Activated CD4-positive, alpha-beta memory T cell treated with anti-CD3 and anti-CD28 coated beads for 36 hours (primary cell): ENCODE measurements at regions not wholly inside any gene's neighbourhood (a gene's known extent, or its start where the extent isn't known, plus 50 kb on each side); places are given as distances from the start of the nearest gene placed in this dataset.

Experiments
- CTCF ChIA-PET: fragments of 350-600 bp; sonication (Branson Sonifier 250); formaldehyde crosslinking; loops from one replicate; lab custom pipeline; 2021; ENCODE audit warnings: antibody characterized with exemption, inconsistent platforms; lab: Charles Lee
- POLR2A ChIA-PET: fragments of 350-600 bp; sonication (Branson Sonifier 250); formaldehyde crosslinking; loops from one replicate; lab custom pipeline; 2021; ENCODE audit warnings: antibody characterized with exemption; lab: Charles Lee
- DNase-seq: peaks from one replicate; pipeline ENCODE4 v3.0.0-alpha.2; 2020
- H3K27ac Mint-ChIP-seq: one replicate; pipeline ENCODE4 v1.8.0; 2021; ENCODE audit warnings: mixed read lengths
- H3K27me3 Mint-ChIP-seq: one replicate; pipeline ENCODE4 v1.8.0; 2021; ENCODE audit warnings: mixed read lengths
- H3K36me3 Mint-ChIP-seq: one replicate; pipeline ENCODE4 v1.8.0; 2021; ENCODE audit warnings: mixed read lengths
- H3K4me1 Mint-ChIP-seq: one replicate; pipeline ENCODE4 v1.8.0; 2021; ENCODE audit warnings: low read depth, mixed read lengths
- H3K4me3 Mint-ChIP-seq: one replicate; pipeline ENCODE4 v1.8.0; 2021; ENCODE audit warnings: mild to moderate bottlenecking, mixed read lengths
- H3K9me3 Mint-ChIP-seq: one replicate; pipeline ENCODE4 v1.8.0; 2021; ENCODE audit warnings: mixed read lengths
- intact Hi-C: fragments of 100-400 bp; cut with micrococcal nuclease; formaldehyde crosslinking; loops from one replicate; pipeline ENCODE4 v1.15.1; 2023

DNA sequence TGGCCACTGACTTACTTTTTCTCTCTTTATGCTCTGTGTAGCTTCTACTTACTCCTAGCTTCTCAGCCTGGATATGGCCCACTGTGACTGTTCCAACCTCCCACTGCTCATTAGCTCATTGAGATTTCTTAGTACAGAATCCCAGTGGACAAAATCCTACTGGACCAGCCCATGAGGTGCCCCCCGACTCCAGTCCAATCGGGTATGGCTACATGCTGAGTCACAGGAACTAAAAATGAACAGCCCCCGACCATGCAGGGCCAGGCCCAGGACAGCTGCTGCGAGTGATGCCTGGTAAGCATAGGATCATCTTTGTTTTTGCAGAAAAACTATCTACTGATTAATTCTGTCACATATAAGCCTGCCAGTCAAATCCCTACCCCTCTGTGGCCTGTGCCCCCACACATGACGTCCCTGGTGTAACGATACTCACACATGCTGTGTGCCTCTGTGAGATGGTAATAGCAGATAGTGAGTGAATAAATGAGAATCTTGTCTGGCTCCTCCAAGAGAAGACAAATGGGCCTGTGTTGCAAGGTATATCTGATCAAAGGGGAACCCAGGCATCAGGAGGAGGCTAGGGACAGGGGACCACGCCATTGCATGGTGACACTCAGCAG lies 85.9 kb upstream of the KLF7 start:
- Mint-ChIP-seq H3K9me3 (no peaks in the 10 kb centered on the region), H3K27me3 (peaks cover 7% of the 10 kb centered on the region), H3K4me3 (peak overlapping the region; percentile 13), H3K4me1 (peaks cover 56% of the 10 kb centered on the region), H3K27ac (peak overlapping the region; percentile 75), H3K36me3 (no peaks in the 10 kb centered on the region)
- peak; percentile 76 for DNase-seq
- ChIA-PET CTCF (interaction anchor here (1.6 to 2.5 kb wide), 2 partner anchors 12 to 20 kb away, joined by 5 to 6 read pairs; no protein-coding TSS in a partner anchor), POLR2A (interaction anchor here (0.9 to 1.3 kb wide), 6 partner anchors 25 to 87 kb away, joined by 3 read pairs; partner anchors contain the start of gene KLF7)
- intact Hi-C loops = loop anchor here (1.0 to 2.0 kb wide), 4 partner anchors 10 to 85 kb away; no protein-coding TSS in a partner anchor

DNA sequence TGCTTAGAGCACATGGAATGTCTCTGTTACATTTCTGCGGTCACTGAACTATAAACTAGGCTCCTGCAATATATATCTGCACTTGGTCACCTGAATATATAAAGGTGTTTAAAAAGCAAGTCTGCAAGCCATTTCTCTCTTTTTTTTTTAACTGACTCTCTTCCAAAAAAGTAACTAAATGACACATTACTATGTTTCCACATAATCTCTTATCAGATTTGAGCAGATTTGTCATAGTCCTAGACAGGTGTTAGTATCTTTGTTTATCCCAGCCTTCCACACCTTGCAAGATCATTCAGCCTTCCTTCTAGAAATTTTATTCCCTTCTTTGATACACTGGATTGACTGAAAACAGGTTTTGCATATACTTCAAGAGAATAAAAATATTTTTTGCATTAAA lies 86.7 kb upstream of the KLF7 start:
- Mint-ChIP-seq H3K27ac (peak overlapping the region; percentile 75), H3K9me3 (no peaks in the 10 kb centered on the region), H3K4me1 (peaks cover 56% of the 10 kb centered on the region), H3K4me3 (no peak overlapping the region), H3K27me3 (peaks cover 7% of the 10 kb centered on the region), H3K36me3 (no peaks in the 10 kb centered on the region)
- DNase-seq = no peak
- intact Hi-C loops = loop anchor here (1.0 to 2.0 kb wide), 4 partner anchors 11 to 86 kb away; no protein-coding TSS in a partner anchor
- CTCF ChIA-PET = interaction anchor here (0.6 to 2.5 kb wide), 3 partner anchors 12 to 217 kb away, joined by 3 to 6 read pairs (median 5); no protein-coding TSS in a partner anchor
- POLR2A ChIA-PET = interaction anchor here (1.1 to 1.2 kb wide), 2 partner anchors 86 to 88 kb away, joined by 3 read pairs; partner anchors contain the start of gene KLF7

DNA sequence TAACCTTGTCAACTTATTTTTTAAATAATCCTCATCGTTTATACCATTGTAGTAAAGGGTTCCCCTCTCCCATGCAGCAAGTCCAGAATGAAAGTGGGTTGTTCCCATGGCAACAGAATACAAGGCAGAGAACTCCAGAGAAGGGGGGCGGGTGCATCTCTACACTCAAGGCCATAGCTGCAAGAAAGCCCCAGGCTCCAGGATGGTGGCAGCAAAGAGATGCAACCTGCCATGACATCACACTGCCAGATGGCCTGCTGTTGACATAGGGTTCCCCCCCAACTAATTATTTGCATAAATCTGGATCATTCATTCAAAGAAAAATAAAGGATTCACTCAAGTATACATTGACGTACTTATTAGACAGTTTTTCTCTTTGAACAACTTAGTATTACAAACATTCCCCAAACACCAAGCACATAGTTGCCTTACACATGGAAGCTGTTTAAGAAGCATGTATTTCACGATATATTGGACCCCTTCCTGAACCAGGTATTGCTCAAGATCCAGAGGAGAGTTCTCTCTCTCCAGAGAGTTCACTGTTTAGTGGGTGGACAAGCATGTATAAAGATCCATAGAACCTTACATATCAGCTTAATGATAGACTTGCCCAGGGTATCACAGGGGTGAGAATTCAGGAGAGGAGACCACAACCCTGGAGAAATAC lies 87.4 kb upstream of the KLF7 start:
- Mint-ChIP-seq H3K27me3 (peaks cover 7% of the 10 kb centered on the region), H3K27ac (no peak overlapping the region), H3K4me1 (peaks cover 56% of the 10 kb centered on the region), H3K9me3 (no peaks in the 10 kb centered on the region), H3K4me3 (no peak overlapping the region), H3K36me3 (no peaks in the 10 kb centered on the region)
- ChIA-PET POLR2A (interaction anchor here (0.8 to 1.2 kb wide), 2 partner anchors 26 to 88 kb away, joined by 3 to 4 read pairs; no protein-coding TSS in a partner anchor), CTCF (interaction anchor here (0.6 to 2.5 kb wide), 4 partner anchors 13 to 217 kb away, joined by 3 to 6 read pairs (median 4); no protein-coding TSS in a partner anchor)
- DNase-seq = peak; percentile 25
- intact Hi-C loops = loop anchor here (1.0 to 2.0 kb wide), 4 partner anchors 12 to 87 kb away; no protein-coding TSS in a partner anchor

DNA sequence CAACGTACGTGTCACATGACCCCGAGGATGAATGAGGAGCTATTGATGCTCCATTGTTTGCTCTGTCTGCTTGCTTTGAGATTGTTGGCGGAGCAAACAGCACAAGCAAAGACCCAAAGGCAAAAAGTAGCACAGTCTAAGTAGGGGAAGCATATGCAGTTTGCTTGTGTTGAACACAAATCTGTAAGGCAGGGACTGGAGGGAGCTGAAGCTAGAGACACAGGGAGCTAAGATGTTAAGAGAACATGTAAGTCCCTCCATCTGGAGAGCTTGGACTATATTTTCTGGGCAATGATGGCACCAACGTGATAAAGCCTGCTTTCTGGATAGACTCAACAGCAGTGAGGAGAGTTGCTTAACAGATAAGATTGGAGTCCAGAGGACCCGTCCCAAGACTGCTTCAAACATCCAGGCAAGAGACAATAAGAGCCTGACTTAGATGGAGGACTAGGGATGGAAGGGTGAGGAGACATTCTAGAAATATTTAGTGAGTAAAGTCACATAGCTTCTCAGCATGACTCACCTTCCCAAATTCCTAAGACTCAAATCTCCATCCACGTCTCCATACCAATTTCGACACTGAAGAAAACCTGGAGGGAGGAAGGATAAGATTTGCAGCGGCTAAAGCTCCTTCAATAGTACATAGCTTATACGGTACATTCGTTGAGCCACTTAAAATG lies 88.1 kb upstream of the KLF7 start:
- CTCF ChIA-PET = interaction anchor here (1.1 kb wide), 1 partner anchor 26 kb away, joined by 3 read pairs; no protein-coding TSS in a partner anchor
- DNase-seq = no peak
- POLR2A ChIA-PET = interaction anchor here (0.8 kb wide), 1 partner anchor 25 kb away, joined by 4 read pairs; no protein-coding TSS in a partner anchor
- H3K4me1 Mint-ChIP-seq = peaks cover 56% of the 10 kb centered on the region
- H3K36me3 Mint-ChIP-seq = no peaks in the 10 kb centered on the region
- intact Hi-C loops = loop anchor here (2.0 kb wide), 1 partner anchor 29 kb away; no protein-coding TSS in a partner anchor
- no peak overlapping the region for H3K4me3 Mint-ChIP-seq
- no peaks in the 10 kb centered on the region for H3K9me3 Mint-ChIP-seq
- H3K27me3 Mint-ChIP-seq = peaks cover 7% of the 10 kb centered on the region
- peak overlapping the region; percentile 9 for H3K27ac Mint-ChIP-seq

DNA sequence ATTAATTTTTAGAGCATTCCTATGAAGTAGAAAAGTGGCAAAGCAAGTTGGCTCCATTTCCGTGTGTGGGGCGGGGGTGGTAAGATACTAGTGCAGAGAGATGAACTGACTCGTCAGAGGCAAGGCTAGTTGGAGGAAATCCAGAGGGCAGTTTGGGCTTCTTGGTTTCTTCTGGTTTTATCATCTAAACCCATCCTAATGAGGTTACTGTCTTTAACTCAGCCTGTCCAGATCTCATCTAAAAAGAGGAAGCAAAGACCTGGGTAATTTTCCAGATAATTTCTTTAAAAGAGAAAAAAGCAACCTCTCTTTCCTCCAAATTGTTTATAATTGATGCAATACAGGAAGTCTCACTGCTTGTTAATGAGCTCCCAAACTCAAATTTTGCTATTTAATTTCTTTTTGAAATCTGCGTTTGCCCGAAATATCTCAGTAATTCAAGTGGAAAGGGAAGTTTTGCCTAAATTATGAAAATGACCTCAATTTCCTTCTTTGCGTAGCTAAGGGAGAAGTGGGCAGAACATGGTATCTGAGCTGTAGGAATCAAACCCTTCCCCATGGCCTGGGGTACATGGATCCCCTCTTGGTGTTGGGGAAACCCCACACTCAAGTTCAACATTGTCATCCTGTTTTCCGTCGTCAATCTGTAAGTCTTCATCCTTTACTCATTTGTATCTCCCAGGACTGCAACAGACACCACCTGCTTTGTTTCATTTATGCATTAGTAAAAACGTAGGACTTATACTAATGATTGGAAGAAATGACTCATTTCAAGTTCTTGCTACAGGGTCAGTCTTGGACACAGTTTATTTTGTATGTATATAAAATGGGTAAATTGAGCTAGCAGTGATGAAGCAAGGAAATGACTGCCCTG lies 89.1 kb upstream of the KLF7 start:
- CTCF ChIA-PET = interaction anchor here (0.6 kb wide), 1 partner anchor 280 kb away, joined by 3 read pairs; no protein-coding TSS in a partner anchor
- POLR2A ChIA-PET = interaction anchor here (1.0 kb wide), 1 partner anchor 33 kb away, joined by 3 read pairs; no protein-coding TSS in a partner anchor
- no peaks in the 10 kb centered on the region for H3K36me3 Mint-ChIP-seq
- H3K9me3 Mint-ChIP-seq = no peaks in the 10 kb centered on the region
- intact Hi-C loops = no loop called here
- H3K27ac Mint-ChIP-seq = peak overlapping the region; percentile 61
- H3K27me3 Mint-ChIP-seq = peaks cover 7% of the 10 kb centered on the region
- peaks cover 53% of the 10 kb centered on the region for H3K4me1 Mint-ChIP-seq
- no peak overlapping the region for H3K4me3 Mint-ChIP-seq
- DNase-seq = no peak

DNA sequence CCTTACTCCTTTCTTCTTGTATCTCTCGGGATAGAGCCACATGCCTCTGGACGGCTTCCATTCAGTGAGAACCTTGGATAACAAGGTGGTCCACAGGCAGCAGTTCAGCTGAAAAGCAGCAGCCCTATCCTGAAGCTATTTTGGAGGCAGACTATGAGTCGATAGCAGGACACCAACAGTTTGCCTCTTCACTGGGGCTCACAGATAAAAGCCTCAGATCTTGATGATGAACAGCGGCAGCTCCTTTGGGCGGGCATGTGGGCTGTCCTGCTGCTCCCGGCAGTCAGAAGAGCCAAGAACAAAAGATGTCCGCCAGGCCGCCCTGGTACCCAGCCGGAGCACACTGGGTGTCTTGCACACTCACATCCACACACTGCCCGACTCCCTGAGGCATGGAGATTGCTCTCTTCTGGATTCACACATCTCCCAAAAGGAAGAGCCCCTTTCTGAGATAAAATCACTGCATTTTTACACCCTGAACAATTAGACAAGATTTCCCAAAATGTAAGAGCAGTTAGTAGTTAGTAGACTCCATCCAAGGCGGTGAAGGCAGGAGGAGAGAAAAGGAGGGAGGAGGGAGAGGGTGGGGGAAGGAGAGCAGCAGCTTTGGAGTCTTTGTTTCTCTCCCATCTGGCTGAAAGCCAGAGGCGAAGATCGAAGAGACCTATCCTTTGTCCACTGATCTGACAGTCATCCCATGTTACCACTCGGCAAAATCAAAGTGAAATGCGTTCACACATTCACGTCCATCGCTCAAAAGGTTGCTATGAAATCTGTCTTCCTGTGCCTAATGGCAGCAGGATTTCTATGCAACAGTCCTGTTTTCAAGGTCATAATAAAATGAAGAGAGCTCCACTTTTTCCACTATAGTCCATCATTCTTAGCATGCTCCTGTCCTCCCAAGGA lies 90.1 kb upstream of the KLF7 start:
- POLR2A ChIA-PET = interaction anchor here (1.0 kb wide), 1 partner anchor 32 kb away, joined by 3 read pairs; no protein-coding TSS in a partner anchor
- peaks cover 47% of the 10 kb centered on the region for H3K4me1 Mint-ChIP-seq
- no peak overlapping the region for H3K27ac Mint-ChIP-seq
- no peak overlapping the region for H3K4me3 Mint-ChIP-seq
- intact Hi-C loops = no loop called here
- H3K36me3 Mint-ChIP-seq = no peaks in the 10 kb centered on the region
- CTCF ChIA-PET = interaction anchor here (0.6 kb wide), 1 partner anchor 279 kb away, joined by 3 read pairs; no protein-coding TSS in a partner anchor
- peaks cover 7% of the 10 kb centered on the region for H3K27me3 Mint-ChIP-seq
- no peak for DNase-seq
- no peaks in the 10 kb centered on the region for H3K9me3 Mint-ChIP-seq

DNA sequence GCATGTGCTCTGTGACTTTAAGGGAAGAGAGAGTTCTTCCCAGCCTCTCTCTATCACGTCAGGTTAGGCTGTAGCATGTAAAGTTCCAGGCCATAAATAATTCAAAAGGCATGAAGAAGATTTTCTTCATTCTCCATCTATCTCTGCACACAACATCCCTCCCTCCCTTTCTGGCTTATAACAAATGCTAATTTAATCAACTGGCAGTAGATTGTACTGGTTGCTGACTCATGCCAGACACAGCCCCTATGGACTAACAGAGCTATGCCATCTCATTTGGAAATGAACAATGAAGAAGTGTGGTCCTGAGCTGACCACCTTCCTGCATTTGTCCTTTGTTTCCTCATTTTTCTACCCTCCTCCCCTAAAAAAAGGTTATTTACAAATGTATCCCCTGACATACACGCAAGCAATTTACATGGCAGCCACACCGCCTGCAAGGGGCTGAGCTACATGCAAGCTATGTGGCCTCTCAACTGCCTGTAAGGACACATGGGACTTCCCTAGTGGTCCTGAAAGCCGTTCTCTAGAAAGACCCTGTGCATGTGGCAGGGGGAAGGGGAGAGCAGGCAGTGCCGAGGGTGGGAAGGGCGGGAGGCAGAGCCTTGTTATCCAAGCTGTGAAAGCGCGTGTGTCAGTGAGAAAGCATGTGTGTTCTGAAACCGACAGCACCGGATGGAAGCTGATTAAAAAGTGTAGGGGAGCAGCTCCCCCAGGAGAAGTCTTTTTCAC lies 90.9 kb upstream of the KLF7 start:
- CTCF ChIA-PET = no interaction called here

DNA sequence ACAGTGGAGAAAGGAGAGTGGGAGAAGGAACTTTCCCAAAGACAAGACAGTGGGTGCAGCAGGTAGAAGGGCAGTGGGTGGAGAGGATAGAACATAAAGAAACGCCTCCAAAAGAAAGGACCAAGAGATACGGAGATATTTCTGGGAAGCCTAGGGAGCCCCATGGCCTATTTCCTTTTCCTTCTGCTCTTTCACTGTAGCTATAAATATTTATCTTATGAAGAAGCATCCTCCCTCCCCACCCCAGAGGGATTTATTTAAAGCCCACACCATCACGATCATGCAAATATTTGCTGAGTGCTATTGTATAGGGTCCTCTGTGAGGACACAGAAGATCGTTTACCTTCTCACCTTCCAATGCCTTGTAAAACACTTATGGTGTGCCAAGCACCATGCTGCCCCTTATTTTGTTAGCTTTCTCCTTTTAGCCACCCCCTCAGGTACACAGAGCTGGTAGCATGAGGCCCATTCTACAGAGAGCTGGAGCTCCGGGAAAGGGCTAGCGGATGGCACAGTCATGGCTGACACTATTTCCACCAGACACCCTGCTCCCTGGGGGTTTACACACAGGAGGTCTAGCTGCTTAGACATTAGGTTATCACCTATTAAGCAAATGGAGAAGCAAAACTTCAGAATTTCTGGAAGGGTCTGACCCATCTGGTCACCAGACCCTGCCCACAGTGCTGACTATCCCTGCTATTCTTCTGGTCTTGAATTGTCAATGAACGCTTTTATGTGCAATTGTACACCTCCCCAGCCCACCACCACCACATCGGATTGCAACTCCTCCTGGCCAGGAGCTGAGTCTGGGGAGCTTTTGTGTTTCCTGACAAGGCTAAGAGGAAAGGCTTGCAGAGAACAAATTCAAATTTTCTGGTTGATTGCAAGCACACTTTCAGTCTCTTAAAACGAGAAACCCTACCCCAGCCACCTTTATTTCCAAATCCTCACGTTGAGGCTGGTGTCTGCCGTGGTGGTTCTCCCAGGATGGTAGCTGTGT lies 91.8 kb upstream of the KLF7 start:
- no peaks in the 10 kb centered on the region for H3K36me3 Mint-ChIP-seq
- H3K9me3 Mint-ChIP-seq = no peaks in the 10 kb centered on the region
- H3K4me1 Mint-ChIP-seq = peaks cover 30% of the 10 kb centered on the region
- ChIA-PET POLR2A (no interaction called here), CTCF (no interaction called here)
- no peak overlapping the region for H3K27ac Mint-ChIP-seq
- peaks cover 7% of the 10 kb centered on the region for H3K27me3 Mint-ChIP-seq
- no peak overlapping the region for H3K4me3 Mint-ChIP-seq
- intact Hi-C loops = no loop called here
- DNase-seq = no peak

More for the DNA sequence above, 90.9 kb upstream of the KLF7 start:
- Mint-ChIP-seq H3K27me3 (peaks cover 7% of the 10 kb centered on the region), H3K4me3 (no peak overlapping the region), H3K4me1 (peaks cover 40% of the 10 kb centered on the region), H3K27ac (no peak overlapping the region), H3K36me3 (no peaks in the 10 kb centered on the region), H3K9me3 (no peaks in the 10 kb centered on the region)
- intact Hi-C loops = no loop called here
- POLR2A ChIA-PET = no interaction called here
- no peak for DNase-seq
